HCT116 (cell line): ENCODE measurements at regions not wholly inside any gene's neighbourhood (a gene's known extent, or its start where the extent isn't known, plus 50 kb on each side); places are given as distances from the start of the nearest gene placed in this dataset.

Experiments
- ATAC-seq: fragments of 200-7000 bp; cut with Tn5 transposase; 2 replicates; pipeline ENCODE4 v1.9.1; 2020; ENCODE audit warnings: mild to moderate bottlenecking, moderate library complexity
- BruUV-seq: library from RNA; stranded (reverse); fragments of 400-500 nt; replicated peaks from 2 replicates; lab custom pipeline; 2021; lab: Mats Ljungman, UMichigan
- CTCF ChIA-PET: fragments of 300-600 bp; sonication (Branson Sonifier 250); formaldehyde crosslinking; loops from one replicate; lab custom pipeline; 2021; ENCODE audit warnings: antibody characterized with exemption; lab: Charles Lee
- POLR2A ChIA-PET: fragments of 300-600, 350-600 bp; sonication (Branson Sonifier 250); formaldehyde crosslinking; loops from one replicate; lab custom pipeline; 2021; ENCODE audit warnings: antibody characterized with exemption; lab: Charles Lee
- RAD21 ChIA-PET, 2 experiments: fragments of 300-600 bp; sonication (Branson Sonifier 250); formaldehyde crosslinking; loops; one replicate each; lab custom pipeline; 2023; ENCODE audit warnings: low total read pairs in 2 of 2; ENCODE audit not compliant: uncharacterized antibody in 2 of 2, unreplicated experiment in 2 of 2, low non-redundant PET in 1 of 2; lab: Charles Lee
- DNase-seq: peaks from one replicate; pipeline ENCODE4 v3.0.0-alpha.2; 2010; ENCODE audit warnings: low read depth, low spot score
- H2AFZ ChIP-seq: fragments of 200-600 bp; shearing (Covaris generic), sonication (generic); 2 replicates; pipeline ENCODE4 v1.6.1; 2017; ENCODE audit warnings: low read depth, mixed run types, mixed read lengths, antibody characterized with exemption, low read length; ENCODE audit not compliant: poor library complexity, severe bottlenecking
- H3K27ac ChIP-seq: 2 replicates; pipeline ENCODE4 v1.5.1; 2012; ENCODE audit warnings: low read depth, low read length
- H3K27me3 ChIP-seq: fragments of 200-600 bp; sonication (generic); 2 replicates; pipeline ENCODE4 v1.6.1; 2016; ENCODE audit warnings: mixed run types, low read length, mixed read lengths; ENCODE audit not compliant: insufficient read depth
- H3K36me3 ChIP-seq, 2 experiments: fragments of 200-500 bp in 1 of 2; fragments of 200-600 bp in 1 of 2; sonication (Bioruptor generic) in 1 of 2; sonication (generic) in 1 of 2; 2 replicates each; pipeline versions ENCODE4 v1.5.1 to v1.6.1; 2014 to 2016; ENCODE audit warnings: low read length in 2 of 2, inconsistent platforms in 1 of 2, mixed read lengths in 1 of 2, mixed run types in 1 of 2; ENCODE audit not compliant: insufficient read depth in 2 of 2, control insufficient read depth in 1 of 2
- H3K4me1 ChIP-seq, 2 experiments: fragments of 200-600 bp in 1 of 2; sonication (generic) in 1 of 2; 2 replicates each; pipeline versions ENCODE4 v1.5.1 to v1.6.1; 2012 to 2017; ENCODE audit warnings: low read length in 2 of 2, inconsistent platforms in 1 of 2, mild to moderate bottlenecking in 1 of 2, mixed read lengths in 1 of 2, mixed run types in 1 of 2, moderate library complexity in 1 of 2; ENCODE audit not compliant: insufficient read depth in 2 of 2, control insufficient read depth in 1 of 2
- H3K4me2 ChIP-seq: fragments of 200-600 bp; sonication (generic); 2 replicates; pipeline ENCODE4 v1.6.1; 2017; ENCODE audit warnings: mixed run types, low read length, mixed read lengths
- H3K4me3 ChIP-seq, 2 experiments: fragments of 200-600 bp in 1 of 2; sonication (generic) in 1 of 2; replicated peaks in 1 of 2; 2 replicates each; pipeline ENCODE4 v1.5.1; 2011 to 2016; ENCODE audit warnings: low read length in 2 of 2, control low read depth in 1 of 2, low read depth in 1 of 2, mild to moderate bottlenecking in 1 of 2, mixed read lengths in 1 of 2, mixed run types in 1 of 2
- H3K79me2 ChIP-seq: fragments of 200-600 bp; sonication (generic); 2 replicates; pipeline ENCODE4 v1.6.1; 2017; ENCODE audit warnings: mild to moderate bottlenecking, mixed run types, low read length, moderate library complexity, mixed read lengths; ENCODE audit not compliant: insufficient read depth
- H3K9ac ChIP-seq: fragments of 200-600 bp; sonication (generic); 2 replicates; pipeline ENCODE4 v1.6.1; 2016; ENCODE audit warnings: low read length, mixed read lengths
- H3K9me2 ChIP-seq: fragments of 200-600 bp; sonication (generic), shearing (Covaris generic); 2 replicates; pipeline ENCODE4 v1.6.1; 2017; ENCODE audit warnings: mixed run types, mild to moderate bottlenecking, moderate library complexity; ENCODE audit not compliant: insufficient read depth
- H3K9me3 ChIP-seq, 2 experiments: fragments of 200-500 bp in 1 of 2; fragments of 200-600 bp in 1 of 2; sonication (Bioruptor generic) in 1 of 2; sonication (generic) in 1 of 2; 2 replicates each; pipeline ENCODE4 v1.6.1; 2014 to 2017; ENCODE audit warnings: low read length in 2 of 2, mixed read lengths in 2 of 2, inconsistent platforms in 1 of 2, low read depth in 1 of 2, mild to moderate bottlenecking in 1 of 2, mixed run types in 1 of 2, moderate library complexity in 1 of 2; ENCODE audit not compliant: control insufficient read depth in 1 of 2, insufficient read depth in 1 of 2
- H4K20me1 ChIP-seq: fragments of 200-600 bp; sonication (generic), shearing (Covaris generic); 2 replicates; pipeline ENCODE4 v1.6.1; 2017; ENCODE audit warnings: mixed run types, mild to moderate bottlenecking, moderate library complexity; ENCODE audit not compliant: insufficient read depth
- CTCF ChIP-seq, 3 experiments: fragments of 200-600 bp in 1 of 3; sonication (generic) in 1 of 3; IDR thresholded peaks in 2 of 3; conservative IDR thresholded peaks in 1 of 3; 2 replicates each; pipeline ENCODE4 v1.5.1; 2012 to 2017; ENCODE audit warnings: low read depth in 2 of 3, low read length in 2 of 3, antibody characterized with exemption in 1 of 3, borderline replicate concordance in 1 of 3, control low read depth in 1 of 3, mild to moderate bottlenecking in 1 of 3, mixed read lengths in 1 of 3, mixed run types in 1 of 3, moderate library complexity in 1 of 3; ENCODE audit not compliant: insufficient read depth in 1 of 3
- EGR1 ChIP-seq: IDR thresholded peaks from 2 replicates; pipeline ENCODE4 v1.6.1; 2012; ENCODE audit warnings: low read depth
- FOSL1 ChIP-seq: IDR thresholded peaks from 2 replicates; pipeline ENCODE4 v1.6.1; 2012; ENCODE audit warnings: low read depth
- SIN3A ChIP-seq: IDR thresholded peaks from 2 replicates; pipeline ENCODE4 v1.6.1; 2012; ENCODE audit warnings: low read depth
- ZBTB33 ChIP-seq: IDR thresholded peaks from 2 replicates; pipeline ENCODE4 v1.6.1; 2011; ENCODE audit warnings: mild to moderate bottlenecking, low read length, moderate library complexity; ENCODE audit not compliant: insufficient replicate concordance; ENCODE audit errors: extremely low read depth
- ZFX ChIP-seq: fragments of 450-650 bp; IDR thresholded peaks from 2 replicates; pipeline ENCODE4 v1.6.1; 2017
- intact Hi-C: fragments of 100-400 bp; cut with micrococcal nuclease; formaldehyde crosslinking; loops from 2 replicates; pipeline ENCODE4 v1.10.0; 2022

GRCh38 chr11:80227915-80228314 is 787.1 kb upstream of the TENM4 start:
- ChIA-PET CTCF (no interaction called here), RAD21 (no interaction called here), POLR2A (no interaction called here)
- ATAC-seq (no peak), DNase-seq (no peak)
- no peaks in the 10 kb centered on the region for H3K9me2 ChIP-seq
- H3K9me3 ChIP-seq, result peaks cover 6 to 9% of the 10 kb centered on the region in 2 experiments; a peak in 2 of 4 replicates
- no peaks in the 10 kb centered on the region for H4K20me1 ChIP-seq
- no peak overlapping the region for H3K4me3 ChIP-seq
- H3K79me2 ChIP-seq, result no peaks in the 10 kb centered on the region
- H3K4me1 ChIP-seq, result no peaks in the 10 kb centered on the region
- TF ChIP-seq ZFX (no peak), SIN3A (no peak), FOSL1 (no peak), EGR1 (no peak), CTCF (IDR thresholded peaks at IDR 0.05 in 2 of 3, conservative IDR thresholded peaks at IDR 0.05 in 1 of 3; ENCODE audit: borderline replicate concordance in 1 of 3, insufficient read depth in 1 of 3, low read depth in 2 of 3, low read length in 2 of 3) (no peak), ZBTB33 (no peak)
- H3K27ac ChIP-seq, result no peak overlapping the region
- no peaks in the 10 kb centered on the region for H3K36me3 ChIP-seq
- no peaks in the 10 kb centered on the region for H3K27me3 ChIP-seq
- intact Hi-C loops, result no loop called here
- BruUV-seq, result no TSS peak
- no peak overlapping the region for H3K9ac ChIP-seq
- no peak overlapping the region for H2AFZ ChIP-seq
- H3K4me2 ChIP-seq, result no peak overlapping the region
